ENCODE measurements at regions not wholly inside any gene's neighbourhood (a gene's known extent, or its start where the extent isn't known, plus 50 kb on each side); places are given as distances from the start of the nearest gene placed in this dataset.

DNA sequence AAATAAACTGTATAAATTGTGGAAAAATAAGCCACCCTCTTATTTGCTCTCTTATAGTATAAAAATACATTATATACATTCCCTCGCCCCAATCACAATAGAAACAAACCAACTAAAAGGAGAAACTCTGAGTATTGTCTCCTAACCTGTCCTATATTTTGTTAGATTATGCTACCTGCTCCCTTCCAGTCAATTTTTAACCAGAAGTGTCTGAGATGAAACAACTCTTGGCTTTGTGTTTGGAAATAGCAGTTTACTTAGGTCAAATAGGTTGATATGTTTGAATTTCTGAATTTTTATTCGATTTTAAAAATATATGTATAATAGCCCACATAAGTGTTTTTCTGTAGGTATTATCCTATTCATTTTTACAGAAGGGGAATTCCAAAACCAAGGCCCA, 475.0 kb upstream of the ZNF462 start:
- no peaks in the 10 kb centered on the region for H3K9me3 ChIP-seq (ENCODE audit: low read length)
- H4K20me1 ChIP-seq (ENCODE audit: insufficient read depth), result no peaks in the 10 kb centered on the region
- no peaks in the 10 kb centered on the region for H3F3A ChIP-seq (ENCODE audit: insufficient read depth, low read length, poor library complexity, severe bottlenecking)
- no peak overlapping the region for H3K4me3 ChIP-seq (ENCODE audit: low read length)
- H3K36me3 ChIP-seq (ENCODE audit: insufficient read depth, low read length), result no peaks in the 10 kb centered on the region
- H3K27me3 ChIP-seq (ENCODE audit: insufficient read depth, low read depth, low read length), result no peaks in the 10 kb centered on the region
- no peak overlapping the region for H3K4me2 ChIP-seq (ENCODE audit: low read length)
- no peak overlapping the region for H2AFZ ChIP-seq (ENCODE audit: low read depth, low read length)
- H3K79me2 ChIP-seq (replicated peaks; ENCODE audit: insufficient read depth, low read length), result no peaks in the 10 kb centered on the region
- H3K9me2 ChIP-seq (ENCODE audit: insufficient read depth, low read length), result no peaks in the 10 kb centered on the region
- no peak overlapping the region for H3K9ac ChIP-seq (ENCODE audit: low read length)
- TF ChIP-seq EZH2 (IDR thresholded peaks at IDR 0.05; ENCODE audit: borderline replicate concordance, insufficient read depth, low read length, poor library complexity, severe bottlenecking) (no peak), POLR2AphosphoS5 (IDR thresholded peaks at IDR 0.05) (no peak)
- TF ChIP-seq, protein P1, sequence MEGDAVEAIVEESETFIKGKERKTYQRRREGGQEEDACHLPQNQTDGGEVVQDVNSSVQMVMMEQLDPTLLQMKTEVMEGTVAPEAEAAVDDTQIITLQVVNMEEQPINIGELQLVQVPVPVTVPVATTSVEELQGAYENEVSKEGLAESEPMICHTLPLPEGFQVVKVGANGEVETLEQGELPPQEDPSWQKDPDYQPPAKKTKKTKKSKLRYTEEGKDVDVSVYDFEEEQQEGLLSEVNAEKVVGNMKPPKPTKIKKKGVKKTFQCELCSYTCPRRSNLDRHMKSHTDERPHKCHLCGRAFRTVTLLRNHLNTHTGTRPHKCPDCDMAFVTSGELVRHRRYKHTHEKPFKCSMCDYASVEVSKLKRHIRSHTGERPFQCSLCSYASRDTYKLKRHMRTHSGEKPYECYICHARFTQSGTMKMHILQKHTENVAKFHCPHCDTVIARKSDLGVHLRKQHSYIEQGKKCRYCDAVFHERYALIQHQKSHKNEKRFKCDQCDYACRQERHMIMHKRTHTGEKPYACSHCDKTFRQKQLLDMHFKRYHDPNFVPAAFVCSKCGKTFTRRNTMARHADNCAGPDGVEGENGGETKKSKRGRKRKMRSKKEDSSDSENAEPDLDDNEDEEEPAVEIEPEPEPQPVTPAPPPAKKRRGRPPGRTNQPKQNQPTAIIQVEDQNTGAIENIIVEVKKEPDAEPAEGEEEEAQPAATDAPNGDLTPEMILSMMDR (IDR thresholded peaks at IDR 0.05; ENCODE audit: poor library complexity, severe bottlenecking), result no peak
- no peak overlapping the region for H3K27ac ChIP-seq (ENCODE audit: low read length)

DNA sequence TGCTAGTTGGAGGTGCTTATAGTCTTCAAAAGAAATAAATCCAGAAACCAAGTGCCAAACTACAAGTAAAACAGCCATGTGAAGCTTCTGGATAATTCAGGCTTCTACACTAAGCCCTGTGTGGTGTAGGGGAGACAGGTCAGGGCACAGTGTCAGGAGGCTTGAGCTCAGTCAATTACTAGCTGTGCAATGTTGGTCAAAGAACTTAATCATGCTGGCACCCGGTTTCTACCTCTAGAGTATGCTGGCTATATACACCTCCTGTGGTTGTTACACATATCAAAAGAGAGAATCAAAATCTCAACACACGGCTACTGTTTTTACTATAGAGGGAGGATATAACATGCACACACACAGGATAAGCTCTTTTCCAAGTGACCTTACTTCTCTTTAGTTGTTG, 469.7 kb upstream of the ZNF462 start:
- TF ChIP-seq, protein P2, sequence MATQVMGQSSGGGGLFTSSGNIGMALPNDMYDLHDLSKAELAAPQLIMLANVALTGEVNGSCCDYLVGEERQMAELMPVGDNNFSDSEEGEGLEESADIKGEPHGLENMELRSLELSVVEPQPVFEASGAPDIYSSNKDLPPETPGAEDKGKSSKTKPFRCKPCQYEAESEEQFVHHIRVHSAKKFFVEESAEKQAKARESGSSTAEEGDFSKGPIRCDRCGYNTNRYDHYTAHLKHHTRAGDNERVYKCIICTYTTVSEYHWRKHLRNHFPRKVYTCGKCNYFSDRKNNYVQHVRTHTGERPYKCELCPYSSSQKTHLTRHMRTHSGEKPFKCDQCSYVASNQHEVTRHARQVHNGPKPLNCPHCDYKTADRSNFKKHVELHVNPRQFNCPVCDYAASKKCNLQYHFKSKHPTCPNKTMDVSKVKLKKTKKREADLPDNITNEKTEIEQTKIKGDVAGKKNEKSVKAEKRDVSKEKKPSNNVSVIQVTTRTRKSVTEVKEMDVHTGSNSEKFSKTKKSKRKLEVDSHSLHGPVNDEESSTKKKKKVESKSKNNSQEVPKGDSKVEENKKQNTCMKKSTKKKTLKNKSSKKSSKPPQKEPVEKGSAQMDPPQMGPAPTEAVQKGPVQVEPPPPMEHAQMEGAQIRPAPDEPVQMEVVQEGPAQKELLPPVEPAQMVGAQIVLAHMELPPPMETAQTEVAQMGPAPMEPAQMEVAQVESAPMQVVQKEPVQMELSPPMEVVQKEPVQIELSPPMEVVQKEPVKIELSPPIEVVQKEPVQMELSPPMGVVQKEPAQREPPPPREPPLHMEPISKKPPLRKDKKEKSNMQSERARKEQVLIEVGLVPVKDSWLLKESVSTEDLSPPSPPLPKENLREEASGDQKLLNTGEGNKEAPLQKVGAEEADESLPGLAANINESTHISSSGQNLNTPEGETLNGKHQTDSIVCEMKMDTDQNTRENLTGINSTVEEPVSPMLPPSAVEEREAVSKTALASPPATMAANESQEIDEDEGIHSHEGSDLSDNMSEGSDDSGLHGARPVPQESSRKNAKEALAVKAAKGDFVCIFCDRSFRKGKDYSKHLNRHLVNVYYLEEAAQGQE (IDR thresholded peaks at IDR 0.05; ENCODE audit: borderline replicate concordance), result no peak
- TF ChIP-seq SMC3 (conservative IDR thresholded peaks at IDR 0.05; ENCODE audit: poor library complexity) (no peak), EZH2 (IDR thresholded peaks at IDR 0.05; ENCODE audit: borderline replicate concordance, insufficient read depth, low read length, poor library complexity, severe bottlenecking) (no peak), POLR2AphosphoS5 (IDR thresholded peaks at IDR 0.05) (no peak), TAF1 (IDR thresholded peaks at IDR 0.05; ENCODE audit: low read depth) (no peak)
- H3K4me3 ChIP-seq (ENCODE audit: low read length), result no peak overlapping the region
- no peaks in the 10 kb centered on the region for H3K27me3 ChIP-seq (ENCODE audit: insufficient read depth, low read depth, low read length)
- H3K79me2 ChIP-seq (replicated peaks; ENCODE audit: insufficient read depth, low read length), result no peaks in the 10 kb centered on the region
- H3K4me2 ChIP-seq (ENCODE audit: low read length), result no peak overlapping the region
- H3K9ac ChIP-seq (ENCODE audit: low read length), result no peak overlapping the region
- H2AFZ ChIP-seq (ENCODE audit: low read depth, low read length), result no peak overlapping the region
- H3K9me3 ChIP-seq (ENCODE audit: low read length), result no peaks in the 10 kb centered on the region
- H3K36me3 ChIP-seq (ENCODE audit: insufficient read depth, low read length), result no peaks in the 10 kb centered on the region
- no peak overlapping the region for H3K27ac ChIP-seq (ENCODE audit: low read length)
- no peaks in the 10 kb centered on the region for H4K20me1 ChIP-seq (ENCODE audit: insufficient read depth)
- H3K9me2 ChIP-seq (ENCODE audit: insufficient read depth, low read length), result no peaks in the 10 kb centered on the region
- no peaks in the 10 kb centered on the region for H3F3A ChIP-seq (ENCODE audit: insufficient read depth, low read length, poor library complexity, severe bottlenecking)

DNA sequence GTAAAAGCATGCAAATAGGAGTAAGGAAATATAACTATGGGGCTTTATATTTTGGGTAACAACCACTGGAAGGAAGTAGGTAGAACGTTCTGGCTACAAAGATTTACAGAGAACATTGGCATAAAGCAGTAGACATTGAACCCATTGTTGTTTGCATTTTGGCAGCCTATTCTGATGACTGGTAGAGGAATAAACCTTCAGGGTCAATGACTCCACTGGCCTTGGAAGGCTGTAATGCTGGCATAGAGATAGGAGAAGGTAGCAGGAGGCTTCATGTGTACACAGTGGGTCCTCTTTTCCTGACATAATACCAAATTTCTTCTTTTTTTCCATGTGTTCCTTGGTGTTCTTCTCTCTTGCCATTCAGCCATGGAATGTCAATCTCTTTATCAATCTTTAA, 462.8 kb upstream of the ZNF462 start:
- Histone ChIP-seq H3K4me3 (ENCODE audit: low read length) (no peak overlapping the region), H3K9me3 (ENCODE audit: low read length) (no peaks in the 10 kb centered on the region), H3K4me2 (ENCODE audit: low read length) (no peak overlapping the region), H4K20me1 (ENCODE audit: insufficient read depth) (no peaks in the 10 kb centered on the region), H3K9me2 (ENCODE audit: insufficient read depth, low read length) (no peaks in the 10 kb centered on the region), H3K9ac (ENCODE audit: low read length) (no peak overlapping the region), H2AFZ (ENCODE audit: low read depth, low read length) (no peak overlapping the region), H3K27me3 (ENCODE audit: insufficient read depth, low read depth, low read length) (no peaks in the 10 kb centered on the region), H3F3A (ENCODE audit: insufficient read depth, low read length, poor library complexity, severe bottlenecking) (no peaks in the 10 kb centered on the region), H3K27ac (ENCODE audit: low read length) (no peak overlapping the region), H3K79me2 (replicated peaks; ENCODE audit: insufficient read depth, low read length) (no peaks in the 10 kb centered on the region), H3K36me3 (ENCODE audit: insufficient read depth, low read length) (no peaks in the 10 kb centered on the region)
- TF ChIP-seq EP300 (conservative IDR thresholded peaks at IDR 0.05; ENCODE audit: poor library complexity, severe bottlenecking) (no peak), RAD21 (conservative IDR thresholded peaks at IDR 0.05) (no peak), SMC3 (conservative IDR thresholded peaks at IDR 0.05; ENCODE audit: poor library complexity) (no peak), TAF1 (IDR thresholded peaks at IDR 0.05; ENCODE audit: low read depth) (no peak), POLR2AphosphoS5 (IDR thresholded peaks at IDR 0.05) (no peak), MXI1 (conservative IDR thresholded peaks at IDR 0.05; ENCODE audit: poor library complexity, severe bottlenecking) (no peak), EZH2 (IDR thresholded peaks at IDR 0.05; ENCODE audit: borderline replicate concordance, insufficient read depth, low read length, poor library complexity, severe bottlenecking) (no peak)
- TF ChIP-seq, protein P2 (IDR thresholded peaks at IDR 0.05; ENCODE audit: borderline replicate concordance), result no peak
- TF ChIP-seq, protein P1 (IDR thresholded peaks at IDR 0.05; ENCODE audit: poor library complexity, severe bottlenecking), result no peak

All from neural cell (in vitro differentiated cells).